SU-DHL-6 (cell line): ENCODE measurements at regions not wholly inside any gene's neighbourhood (a gene's known extent, or its start where the extent isn't known, plus 50 kb on each side); places are given as distances from the start of the nearest gene placed in this dataset.

ENCODE experiments used
- H2AFZ ChIP-seq: fragments of 200-600 bp; sonication (generic); 2 replicates; pipeline ENCODE4 v1.6.1; 2014; ENCODE audit warnings: low read depth, mild to moderate bottlenecking, moderate library complexity, mixed read lengths, antibody characterized with exemption, low read length; ENCODE audit not compliant: severe bottlenecking
- H3F3A ChIP-seq: fragments of 200-600 bp; shearing (Covaris generic); 2 replicates; pipeline ENCODE4 v1.6.0; 2016; ENCODE audit warnings: antibody characterized with exemption, mild to moderate bottlenecking; ENCODE audit not compliant: insufficient read depth
- H3K27ac ChIP-seq: fragments of 200-600 bp; sonication (generic); 2 replicates; pipeline ENCODE4 v1.5.1; 2016; ENCODE audit warnings: low read depth, mild to moderate bottlenecking, low read length, moderate library complexity, mixed read lengths
- H3K27me3 ChIP-seq: fragments of 200-600 bp; sonication (generic), shearing (Covaris generic); 2 replicates; pipeline ENCODE4 v1.6.0; 2014; ENCODE audit warnings: mild to moderate bottlenecking, low read length
- H3K36me3 ChIP-seq: fragments of 200-600 bp; sonication (generic); 2 replicates; pipeline ENCODE4 v1.6.1; 2014; ENCODE audit warnings: mild to moderate bottlenecking, low read length, mixed read lengths
- H3K4me2 ChIP-seq: fragments of 300-600, 200-600 bp; shearing (Covaris generic), sonication (generic); 2 replicates; pipeline ENCODE4 v1.6.0; 2014; ENCODE audit warnings: low read length, low read depth, mild to moderate bottlenecking; ENCODE audit not compliant: poor library complexity, severe bottlenecking
- H3K4me3 ChIP-seq: fragments of 200-600 bp; sonication (generic); 2 replicates; pipeline ENCODE4 v1.5.1; 2014; ENCODE audit warnings: antibody characterized with exemption, low read length, mild to moderate bottlenecking, mixed read lengths; ENCODE audit not compliant: insufficient read depth, poor library complexity, severe bottlenecking
- H3K79me2 ChIP-seq: fragments of 200-600 bp; sonication (generic); 2 replicates; pipeline ENCODE4 v1.6.1; 2014; ENCODE audit warnings: mild to moderate bottlenecking, low read length, moderate library complexity; ENCODE audit not compliant: insufficient read depth
- H3K9ac ChIP-seq: fragments of 200-600 bp; sonication (generic); 2 replicates; pipeline ENCODE4 v1.7.0; 2014; ENCODE audit warnings: mild to moderate bottlenecking, low read length
- H3K9me2 ChIP-seq: fragments of 200-600 bp; sonication (generic); replicated peaks from 2 replicates; pipeline ENCODE4 v1.6.1; 2014; ENCODE audit warnings: low read length; ENCODE audit not compliant: insufficient read depth
- H3K9me3 ChIP-seq: fragments of 200-600 bp; sonication (generic); 2 replicates; pipeline ENCODE4 v1.6.1; 2014; ENCODE audit warnings: low read length, mixed read lengths; ENCODE audit not compliant: insufficient read depth
- H4K20me1 ChIP-seq: fragments of 200-600 bp; sonication (generic); 2 replicates; pipeline ENCODE4 v1.6.1; 2014; ENCODE audit warnings: low read depth, mild to moderate bottlenecking, antibody characterized with exemption, low read length, moderate library complexity, mixed read lengths
- EZH2phosphoT487 ChIP-seq: fragments of 200-600 bp; sonication (generic), shearing (Covaris generic); conservative IDR thresholded peaks from 2 replicates; pipeline ENCODE4 v1.6.1; 2018; ENCODE audit warnings: mild to moderate bottlenecking, antibody characterized with exemption, low read length, moderate library complexity, mixed read lengths
- TF ChIP-seq, protein P1 (sequence below): fragments of 200-600 bp; sonication (generic); IDR thresholded peaks from one replicate; pipeline ENCODE4 v1.5.1; 2017; ENCODE audit warnings: antibody characterized with exemption, mild to moderate bottlenecking, low read length, moderate library complexity; ENCODE audit not compliant: insufficient read depth, poor library complexity, severe bottlenecking

DNA sequence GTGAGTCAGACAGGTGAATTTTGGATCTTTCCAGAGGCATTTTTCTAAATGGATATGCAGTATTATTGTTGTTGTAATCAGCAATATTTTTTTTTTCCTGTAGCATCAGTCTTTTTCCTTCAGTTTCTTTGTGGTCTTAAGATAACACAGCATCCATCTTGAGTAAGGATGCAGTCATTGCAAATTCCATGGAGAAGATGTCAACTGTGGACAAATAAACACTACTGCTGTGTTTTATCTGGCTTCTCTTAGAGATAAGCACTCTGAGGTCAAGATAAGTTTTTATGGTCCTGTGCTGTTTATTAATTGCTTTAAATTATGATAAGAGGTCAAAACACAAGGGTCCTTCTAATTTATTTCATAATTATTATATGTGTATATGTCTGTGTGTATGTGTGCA lies 1255.7 kb downstream of the ADGRL3 start:
- TF ChIP-seq, protein P1, sequence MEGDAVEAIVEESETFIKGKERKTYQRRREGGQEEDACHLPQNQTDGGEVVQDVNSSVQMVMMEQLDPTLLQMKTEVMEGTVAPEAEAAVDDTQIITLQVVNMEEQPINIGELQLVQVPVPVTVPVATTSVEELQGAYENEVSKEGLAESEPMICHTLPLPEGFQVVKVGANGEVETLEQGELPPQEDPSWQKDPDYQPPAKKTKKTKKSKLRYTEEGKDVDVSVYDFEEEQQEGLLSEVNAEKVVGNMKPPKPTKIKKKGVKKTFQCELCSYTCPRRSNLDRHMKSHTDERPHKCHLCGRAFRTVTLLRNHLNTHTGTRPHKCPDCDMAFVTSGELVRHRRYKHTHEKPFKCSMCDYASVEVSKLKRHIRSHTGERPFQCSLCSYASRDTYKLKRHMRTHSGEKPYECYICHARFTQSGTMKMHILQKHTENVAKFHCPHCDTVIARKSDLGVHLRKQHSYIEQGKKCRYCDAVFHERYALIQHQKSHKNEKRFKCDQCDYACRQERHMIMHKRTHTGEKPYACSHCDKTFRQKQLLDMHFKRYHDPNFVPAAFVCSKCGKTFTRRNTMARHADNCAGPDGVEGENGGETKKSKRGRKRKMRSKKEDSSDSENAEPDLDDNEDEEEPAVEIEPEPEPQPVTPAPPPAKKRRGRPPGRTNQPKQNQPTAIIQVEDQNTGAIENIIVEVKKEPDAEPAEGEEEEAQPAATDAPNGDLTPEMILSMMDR = no peak
- TF ChIP-seq EZH2phosphoT487 = no peak
- H2AFZ ChIP-seq = no peak overlapping the region
- H3K79me2 ChIP-seq = no peaks in the 10 kb centered on the region

DNA sequence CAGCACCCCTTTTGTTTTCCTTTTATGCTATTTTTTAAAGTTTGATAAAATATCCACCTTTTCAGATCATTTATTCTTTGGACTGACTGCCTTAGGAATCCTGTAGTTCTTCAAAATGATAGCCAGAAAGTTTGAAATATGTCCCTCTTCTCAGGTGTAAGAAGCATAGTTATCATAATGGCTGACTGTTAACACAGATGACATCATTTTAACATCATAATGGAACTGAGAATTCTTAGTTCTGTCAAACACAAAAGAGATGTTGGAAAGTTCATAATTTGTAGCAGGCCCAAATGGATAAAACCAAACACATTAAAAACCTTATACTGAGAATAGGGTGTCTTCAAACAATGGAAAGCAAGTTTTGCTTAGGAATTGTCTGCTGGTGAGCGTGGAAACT lies 1254.4 kb downstream of the ADGRL3 start:
- Histone ChIP-seq H3K27ac (no peak overlapping the region), H3K4me2 (no peak overlapping the region), H3F3A (no peaks in the 10 kb centered on the region), H3K9me2 (no peaks in the 10 kb centered on the region), H2AFZ (no peak overlapping the region), H3K79me2 (no peaks in the 10 kb centered on the region), H3K4me3 (no peak overlapping the region), H3K9ac (no peak overlapping the region), H3K36me3 (no peaks in the 10 kb centered on the region), H4K20me1 (no peaks in the 10 kb centered on the region), H3K27me3 (no peaks in the 10 kb centered on the region), H3K9me3 (no peaks in the 10 kb centered on the region)
- TF ChIP-seq EZH2phosphoT487 = no peak
- TF ChIP-seq, protein P1 = no peak

More for the DNA sequence above, 1255.7 kb downstream of the ADGRL3 start:
- no peak overlapping the region for H3K27ac ChIP-seq
- H3K9ac ChIP-seq = no peak overlapping the region
- no peaks in the 10 kb centered on the region for H3F3A ChIP-seq
- H3K4me3 ChIP-seq = no peak overlapping the region
- no peaks in the 10 kb centered on the region for H3K9me2 ChIP-seq
- H3K9me3 ChIP-seq = no peaks in the 10 kb centered on the region
- H3K4me2 ChIP-seq = no peak overlapping the region
- no peaks in the 10 kb centered on the region for H4K20me1 ChIP-seq
- H3K27me3 ChIP-seq = no peaks in the 10 kb centered on the region
- no peaks in the 10 kb centered on the region for H3K36me3 ChIP-seq

DNA sequence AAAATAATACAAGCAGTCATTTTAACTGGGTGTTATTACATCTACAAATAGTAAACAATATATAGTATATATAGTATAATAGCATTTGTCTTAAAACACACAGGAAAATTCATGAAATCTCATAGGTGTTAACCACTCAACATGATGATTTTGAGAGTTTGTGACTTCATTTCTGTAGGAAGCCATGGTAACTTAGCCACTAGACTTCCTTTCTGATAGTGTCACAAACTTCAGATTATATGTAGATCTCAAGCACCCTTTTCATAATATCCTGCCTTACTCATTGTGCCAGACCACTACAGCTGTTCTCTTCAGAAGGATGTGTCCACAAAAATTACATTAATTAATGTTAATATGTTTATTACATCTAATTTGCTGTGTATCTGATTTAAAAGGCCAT lies 1250.6 kb downstream of the ADGRL3 start:
- no peak overlapping the region for H3K4me3 ChIP-seq
- H3K9ac ChIP-seq = no peak overlapping the region
- H3K27me3 ChIP-seq = no peaks in the 10 kb centered on the region
- no peaks in the 10 kb centered on the region for H3K9me2 ChIP-seq
- no peaks in the 10 kb centered on the region for H3K9me3 ChIP-seq
- no peaks in the 10 kb centered on the region for H3K36me3 ChIP-seq
- H3K79me2 ChIP-seq = no peaks in the 10 kb centered on the region
- H3F3A ChIP-seq = no peaks in the 10 kb centered on the region
- TF ChIP-seq EZH2phosphoT487 = no peak
- TF ChIP-seq, protein P1 = no peak
- no peaks in the 10 kb centered on the region for H4K20me1 ChIP-seq
- no peak overlapping the region for H3K4me2 ChIP-seq
- no peak overlapping the region for H2AFZ ChIP-seq
- H3K27ac ChIP-seq = no peak overlapping the region
